ENCODE measurements at regions not wholly inside any gene's neighbourhood (a gene's known extent, or its start where the extent isn't known, plus 50 kb on each side); places are given as distances from the start of the nearest gene placed in this dataset.
"Not testable (repeated sequence)": the region's sequence is repeated elsewhere in the genome, so short reads cannot be mapped to it uniquely, and the experiment has no call there.

GRCh38 chr22:23454345-23454744 lies 125.7 kb downstream of the IGLL1 start:
- H3K27ac ChIP-seq (ENCODE audit: poor library complexity, severe bottlenecking); H3K4me1 ChIP-seq (ENCODE audit: insufficient read depth, poor library complexity, severe bottlenecking); H3K27me3 ChIP-seq (ENCODE audit: insufficient read depth, poor library complexity, severe bottlenecking); H3K36me3 ChIP-seq (ENCODE audit: low read depth); DNase-seq (ENCODE audit: low spot score); H3K4me3 ChIP-seq (ENCODE audit: severe bottlenecking); H3K9me3 ChIP-seq (ENCODE audit: severe bottlenecking); ATAC-seq (ENCODE audit: low read depth): not testable (repeated sequence)

GRCh38 chr22:23453277-23453676 lies 126.8 kb downstream of the IGLL1 start:
- no peak overlapping the region for H3K4me3 ChIP-seq (ENCODE audit: severe bottlenecking)
- H3K4me1 ChIP-seq (ENCODE audit: insufficient read depth, poor library complexity, severe bottlenecking), result no peaks in the 10 kb centered on the region
- no peaks in the 10 kb centered on the region for H3K9me3 ChIP-seq (ENCODE audit: severe bottlenecking)
- ATAC-seq (ENCODE audit: low read depth) (no peak), DNase-seq (ENCODE audit: low spot score) (no peak)
- TF ChIP-seq CTCF (IDR thresholded peaks at IDR 0.05; ENCODE audit: poor library complexity, severe bottlenecking), result no peak
- no peaks in the 10 kb centered on the region for H3K36me3 ChIP-seq (ENCODE audit: low read depth)
- H3K27ac ChIP-seq (ENCODE audit: poor library complexity, severe bottlenecking), result no peak overlapping the region
- H3K27me3 ChIP-seq (ENCODE audit: insufficient read depth, poor library complexity, severe bottlenecking), result no peaks in the 10 kb centered on the region

GRCh38 chr22:23452231-23453010 lies 127.7 kb downstream of the IGLL1 start:
- Histone ChIP-seq H3K4me1 (ENCODE audit: insufficient read depth, poor library complexity, severe bottlenecking) (no peaks in the 10 kb centered on the region), H3K36me3 (ENCODE audit: low read depth) (no peaks in the 10 kb centered on the region), H3K27ac (ENCODE audit: poor library complexity, severe bottlenecking) (no peak overlapping the region), H3K27me3 (ENCODE audit: insufficient read depth, poor library complexity, severe bottlenecking) (no peaks in the 10 kb centered on the region), H3K4me3 (ENCODE audit: severe bottlenecking) (no peak overlapping the region), H3K9me3 (ENCODE audit: severe bottlenecking) (no peaks in the 10 kb centered on the region)
- ATAC-seq (ENCODE audit: low read depth) (no peak), DNase-seq (ENCODE audit: low spot score) (no peak)
- TF ChIP-seq CTCF (IDR thresholded peaks at IDR 0.05; ENCODE audit: poor library complexity, severe bottlenecking), result no peak

GRCh38 chr22:23451452-23452230 lies 128.4 kb downstream of the IGLL1 start:
- not testable (repeated sequence) for H3K4me1 ChIP-seq (ENCODE audit: insufficient read depth, poor library complexity, severe bottlenecking); H3K36me3 ChIP-seq (ENCODE audit: low read depth); H3K27ac ChIP-seq (ENCODE audit: poor library complexity, severe bottlenecking); ATAC-seq (ENCODE audit: low read depth); H3K9me3 ChIP-seq (ENCODE audit: severe bottlenecking); H3K4me3 ChIP-seq (ENCODE audit: severe bottlenecking); H3K27me3 ChIP-seq (ENCODE audit: insufficient read depth, poor library complexity, severe bottlenecking); DNase-seq (ENCODE audit: low spot score)

GRCh38 chr22:23450821-23451220 lies 129.3 kb downstream of the IGLL1 start:
- not testable (repeated sequence) for H3K27ac ChIP-seq (ENCODE audit: poor library complexity, severe bottlenecking); H3K4me1 ChIP-seq (ENCODE audit: insufficient read depth, poor library complexity, severe bottlenecking); H3K4me3 ChIP-seq (ENCODE audit: severe bottlenecking); H3K36me3 ChIP-seq (ENCODE audit: low read depth); ATAC-seq (ENCODE audit: low read depth); H3K9me3 ChIP-seq (ENCODE audit: severe bottlenecking); DNase-seq (ENCODE audit: low spot score); H3K27me3 ChIP-seq (ENCODE audit: insufficient read depth, poor library complexity, severe bottlenecking)

- no peak for TF ChIP-seq CTCF (IDR thresholded peaks at IDR 0.05; ENCODE audit: poor library complexity, severe bottlenecking)
- no peak overlapping the region for H3K27ac ChIP-seq (ENCODE audit: poor library complexity, severe bottlenecking)
- DNase-seq (ENCODE audit: low spot score), result no peak
- H3K4me1 ChIP-seq (ENCODE audit: insufficient read depth, poor library complexity, severe bottlenecking), result no peaks in the 10 kb centered on the region
- no peak; the same call in 2 of the 3 replicates for ATAC-seq (ENCODE audit: low read depth)
- no peak overlapping the region for H3K4me3 ChIP-seq (ENCODE audit: severe bottlenecking)
- H3K9me3 ChIP-seq (ENCODE audit: severe bottlenecking), result no peaks in the 10 kb centered on the region
- no peaks in the 10 kb centered on the region for H3K27me3 ChIP-seq (ENCODE audit: insufficient read depth, poor library complexity, severe bottlenecking)
- no peaks in the 10 kb centered on the region for H3K36me3 ChIP-seq (ENCODE audit: low read depth)
Observed at GRCh38 chr22:23450434-23450795, 129.7 kb downstream of the IGLL1 start.

- not testable (repeated sequence) for H3K27ac ChIP-seq (ENCODE audit: poor library complexity, severe bottlenecking); DNase-seq (ENCODE audit: low spot score); H3K36me3 ChIP-seq (ENCODE audit: low read depth); ATAC-seq (ENCODE audit: low read depth); H3K9me3 ChIP-seq (ENCODE audit: severe bottlenecking); H3K27me3 ChIP-seq (ENCODE audit: insufficient read depth, poor library complexity, severe bottlenecking); H3K4me1 ChIP-seq (ENCODE audit: insufficient read depth, poor library complexity, severe bottlenecking); H3K4me3 ChIP-seq (ENCODE audit: severe bottlenecking)
Observed at GRCh38 chr22:23449748-23450433, 130.2 kb downstream of the IGLL1 start.

- not testable (repeated sequence) for H3K9me3 ChIP-seq (ENCODE audit: severe bottlenecking); H3K4me1 ChIP-seq (ENCODE audit: insufficient read depth, poor library complexity, severe bottlenecking); H3K36me3 ChIP-seq (ENCODE audit: low read depth); H3K27me3 ChIP-seq (ENCODE audit: insufficient read depth, poor library complexity, severe bottlenecking); H3K27ac ChIP-seq (ENCODE audit: poor library complexity, severe bottlenecking); ATAC-seq (ENCODE audit: low read depth); H3K4me3 ChIP-seq (ENCODE audit: severe bottlenecking); DNase-seq (ENCODE audit: low spot score)
Observed at GRCh38 chr22:23448499-23449288, 131.4 kb downstream of the IGLL1 start.

All from RWPE2 (cell line).